Right lobe of liver (tissue), 4 donors: ENCODE measurements at regions not wholly inside any gene's neighbourhood (a gene's known extent, or its start where the extent isn't known, plus 50 kb on each side); places are given as distances from the start of the nearest gene placed in this dataset.

Experiments used
- CTCF ChIP-seq, 4 donors: fragments of 200-600 bp in 3 of 4; fragments of 450-650 bp in 1 of 4; IDR thresholded peaks; one replicate each; pipeline versions ENCODE4 v1.5.1 to v1.8.0; 2016 to 2022; ENCODE audit warnings: antibody characterized with exemption in 4 of 4, mild to moderate bottlenecking in 2 of 4
- POLR2A ChIP-seq: fragments of 450-650 bp; IDR thresholded peaks from one replicate; pipeline ENCODE4 v1.6.1; 2017; ENCODE audit warnings: antibody characterized with exemption, mild to moderate bottlenecking
- donor health status: DM: no; HTN: no; CAD: no.
- donor health status: DM: no; HTN: no; CAD: no.
- donor health status: DM: no; HTN: yes; CAD: no.

GRCh38 chr20:7379621-7380220 lies 560.5 kb downstream of the HAO1 start:
- no peak for TF ChIP-seq POLR2A
- no peak for TF ChIP-seq CTCF (IDR thresholded peaks at IDR 0.05)
